ENCODE measurements at regions not wholly inside any gene's neighbourhood (a gene's known extent, or its start where the extent isn't known, plus 50 kb on each side); places are given as distances from the start of the nearest gene placed in this dataset.
"Not testable (repeated sequence)": the region's sequence is repeated elsewhere in the genome, so short reads cannot be mapped to it uniquely, and the experiment has no call there.

- TF ChIP-seq ZNF274 (IDR thresholded peaks at IDR 0.05; ENCODE audit: low read depth, low read length) = no peak
Observed at GRCh38 chr2:187215532-187216240, 232.4 kb downstream of the CALCRL start.

GRCh38 chr2:187214306-187214705, 233.7 kb downstream of the CALCRL start:
- no peak overlapping the region for H3K4me3 ChIP-seq (ENCODE audit: low read length)
- no peak for TF ChIP-seq ZNF274 (IDR thresholded peaks at IDR 0.05; ENCODE audit: low read depth, low read length)

More at GRCh38 chr2:187215532-187216240, 232.4 kb downstream of the CALCRL start:
- no peak overlapping the region for H3K4me3 ChIP-seq (ENCODE audit: low read length)

- no peak for TF ChIP-seq ZNF274 (IDR thresholded peaks at IDR 0.05; ENCODE audit: low read depth, low read length)
- no peak overlapping the region for H3K4me3 ChIP-seq (ENCODE audit: low read length)
Observed at GRCh38 chr2:187213798-187214197, 234.3 kb downstream of the CALCRL start.

GRCh38 chr2:187210726-187211125, 237.3 kb downstream of the CALCRL start:
- H3K4me3 ChIP-seq (ENCODE audit: low read length) = no peak overlapping the region
- TF ChIP-seq ZNF274 (IDR thresholded peaks at IDR 0.05; ENCODE audit: low read depth, low read length) = no peak

GRCh38 chr2:187208199-187208785, 239.8 kb downstream of the CALCRL start:
- TF ChIP-seq ZNF274 (IDR thresholded peaks at IDR 0.05; ENCODE audit: low read depth, low read length) = no peak
- no peak overlapping the region for H3K4me3 ChIP-seq (ENCODE audit: low read length)

GRCh38 chr2:187207126-187207525, 240.9 kb downstream of the CALCRL start:
- no peak for TF ChIP-seq ZNF274 (IDR thresholded peaks at IDR 0.05; ENCODE audit: low read depth, low read length)

GRCh38 chr2:187206471-187206870, 241.6 kb downstream of the CALCRL start:
- no peak overlapping the region for H3K4me3 ChIP-seq (ENCODE audit: low read length)
- no peak for TF ChIP-seq ZNF274 (IDR thresholded peaks at IDR 0.05; ENCODE audit: low read depth, low read length)

More at GRCh38 chr2:187207126-187207525, 240.9 kb downstream of the CALCRL start:
- no peak overlapping the region for H3K4me3 ChIP-seq (ENCODE audit: low read length)

GRCh38 chr2:187206071-187206470, 242.0 kb downstream of the CALCRL start:
- no peak overlapping the region for H3K4me3 ChIP-seq (ENCODE audit: low read length)
- TF ChIP-seq ZNF274 (IDR thresholded peaks at IDR 0.05; ENCODE audit: low read depth, low read length) = no peak

GRCh38 chr2:187198136-187198535, 249.9 kb downstream of the CALCRL start:
- no peak overlapping the region for H3K4me3 ChIP-seq (ENCODE audit: low read length)
- no peak for TF ChIP-seq ZNF274 (IDR thresholded peaks at IDR 0.05; ENCODE audit: low read depth, low read length)

GRCh38 chr2:187194049-187194448, 254.0 kb downstream of the CALCRL start:
- H3K4me3 ChIP-seq (ENCODE audit: low read length) = no peak overlapping the region
- TF ChIP-seq ZNF274 (IDR thresholded peaks at IDR 0.05; ENCODE audit: low read depth, low read length) = no peak

GRCh38 chr2:187188783-187189631, 259.0 kb downstream of the CALCRL start:
- no peak for TF ChIP-seq ZNF274 (IDR thresholded peaks at IDR 0.05; ENCODE audit: low read depth, low read length)
- H3K4me3 ChIP-seq (ENCODE audit: low read length) = no peak overlapping the region

- no peak for TF ChIP-seq ZNF274 (IDR thresholded peaks at IDR 0.05; ENCODE audit: low read depth, low read length)
- no peak overlapping the region for H3K4me3 ChIP-seq (ENCODE audit: low read length)
Observed at GRCh38 chr2:187187519-187187918, 260.5 kb downstream of the CALCRL start.

- H3K4me3 ChIP-seq (ENCODE audit: low read length) = no peak overlapping the region
- TF ChIP-seq ZNF274 (IDR thresholded peaks at IDR 0.05; ENCODE audit: low read depth, low read length) = no peak
Observed at GRCh38 chr2:187180529-187180928, 267.5 kb downstream of the CALCRL start.

- not testable (repeated sequence) for H3K4me3 ChIP-seq (ENCODE audit: low read length)
Observed at GRCh38 chr2:187178876-187179275, 269.2 kb downstream of the CALCRL start.

GRCh38 chr2:187177253-187177652, 270.8 kb downstream of the CALCRL start:
- no peak for TF ChIP-seq ZNF274 (IDR thresholded peaks at IDR 0.05; ENCODE audit: low read depth, low read length)
- no peak overlapping the region for H3K4me3 ChIP-seq (ENCODE audit: low read length)
